ENCODE measurements at regions not wholly inside any gene's neighbourhood (a gene's known extent, or its start where the extent isn't known, plus 50 kb on each side); places are given as distances from the start of the nearest gene placed in this dataset.

DNA sequence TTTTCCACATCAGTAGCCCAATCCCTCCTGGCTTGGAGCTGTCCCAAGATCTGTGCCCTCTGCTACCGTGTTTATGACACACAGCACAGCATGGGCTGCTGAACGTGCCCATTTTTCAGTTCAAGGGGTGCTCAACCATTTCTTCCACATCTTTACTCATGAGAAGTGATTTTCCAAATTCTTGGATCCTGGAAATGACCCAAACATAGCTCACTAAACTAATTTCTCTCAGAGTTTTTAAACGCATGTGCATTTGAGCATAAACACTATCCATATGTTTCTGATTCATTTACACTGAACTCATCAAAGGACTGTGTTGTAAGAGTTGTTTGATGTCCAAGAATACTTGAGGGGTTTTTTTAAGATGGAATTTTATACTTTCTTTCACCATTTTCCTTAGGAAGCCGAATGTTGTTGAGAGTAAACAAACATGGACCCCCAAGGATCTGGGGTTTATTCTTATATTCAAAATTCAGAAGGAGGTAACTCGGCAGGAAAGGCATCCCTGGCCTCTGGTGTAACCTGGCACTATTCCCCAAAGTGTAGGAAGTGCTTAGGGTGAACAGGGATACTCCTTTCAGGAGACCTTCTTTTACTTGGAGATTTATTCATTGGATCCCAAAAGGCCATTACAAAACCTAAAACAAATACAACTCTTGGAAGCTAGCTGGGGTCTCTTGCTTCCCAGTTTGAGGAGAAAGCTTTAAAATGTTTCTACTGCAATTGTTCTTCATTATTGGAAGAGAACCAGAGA lies 215.0 kb downstream of the BMP4 start:
- no peak for DNase-seq (ENCODE audit: extremely low spot score)
- ChIA-PET POLR2A (no interaction called here), CTCF (interaction anchor here (1.3 to 1.7 kb wide), 2 partner anchors 10 to 11 kb away, joined by 3 to 4 read pairs; no protein-coding TSS in a partner anchor)
- TF ChIP-seq, protein P1, sequence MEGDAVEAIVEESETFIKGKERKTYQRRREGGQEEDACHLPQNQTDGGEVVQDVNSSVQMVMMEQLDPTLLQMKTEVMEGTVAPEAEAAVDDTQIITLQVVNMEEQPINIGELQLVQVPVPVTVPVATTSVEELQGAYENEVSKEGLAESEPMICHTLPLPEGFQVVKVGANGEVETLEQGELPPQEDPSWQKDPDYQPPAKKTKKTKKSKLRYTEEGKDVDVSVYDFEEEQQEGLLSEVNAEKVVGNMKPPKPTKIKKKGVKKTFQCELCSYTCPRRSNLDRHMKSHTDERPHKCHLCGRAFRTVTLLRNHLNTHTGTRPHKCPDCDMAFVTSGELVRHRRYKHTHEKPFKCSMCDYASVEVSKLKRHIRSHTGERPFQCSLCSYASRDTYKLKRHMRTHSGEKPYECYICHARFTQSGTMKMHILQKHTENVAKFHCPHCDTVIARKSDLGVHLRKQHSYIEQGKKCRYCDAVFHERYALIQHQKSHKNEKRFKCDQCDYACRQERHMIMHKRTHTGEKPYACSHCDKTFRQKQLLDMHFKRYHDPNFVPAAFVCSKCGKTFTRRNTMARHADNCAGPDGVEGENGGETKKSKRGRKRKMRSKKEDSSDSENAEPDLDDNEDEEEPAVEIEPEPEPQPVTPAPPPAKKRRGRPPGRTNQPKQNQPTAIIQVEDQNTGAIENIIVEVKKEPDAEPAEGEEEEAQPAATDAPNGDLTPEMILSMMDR (IDR thresholded peaks at IDR 0.05; ENCODE audit: control extremely low read depth, extremely low read depth, low read depth, missing control alignments), result no peak

DNA sequence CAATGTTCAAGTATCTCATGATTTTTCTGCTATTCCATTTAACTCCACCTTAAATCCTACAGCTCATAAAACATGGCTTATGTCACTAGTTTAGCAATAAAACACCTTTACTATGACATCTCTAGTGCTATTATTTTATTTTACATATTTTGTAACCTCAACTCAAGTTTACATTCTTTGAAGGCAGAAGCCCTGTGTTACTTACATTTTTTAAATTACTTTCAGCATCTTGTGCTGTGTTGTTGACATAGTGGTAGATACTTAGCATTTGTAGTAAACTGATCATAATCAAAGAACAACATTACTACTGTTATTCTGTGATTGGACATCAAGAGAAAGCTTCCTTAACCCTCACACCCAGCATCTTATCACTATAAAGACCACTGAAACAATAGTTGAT lies 216.1 kb downstream of the BMP4 start:
- DNase-seq (ENCODE audit: extremely low spot score), result no peak
- ChIA-PET CTCF (interaction anchor here (2.9 kb wide), 1 partner anchor 15 kb away, joined by 6 read pairs; no protein-coding TSS in a partner anchor), POLR2A (no interaction called here)
- TF ChIP-seq, protein P1 (IDR thresholded peaks at IDR 0.05; ENCODE audit: control extremely low read depth, extremely low read depth, low read depth, missing control alignments), result no peak

- TF ChIP-seq, protein P1 (IDR thresholded peaks at IDR 0.05; ENCODE audit: control extremely low read depth, extremely low read depth, low read depth, missing control alignments), result no peak
- CTCF ChIA-PET, result interaction anchor here (1.2 to 1.7 kb wide), 2 partner anchors 13 to 17 kb away, joined by 5 read pairs; no protein-coding TSS in a partner anchor
- no peak for DNase-seq (ENCODE audit: extremely low spot score)
- POLR2A ChIA-PET, result no interaction called here
Measured at GRCh38 chr14:53735916-53736315, 220.7 kb downstream of the BMP4 start.

DNA sequence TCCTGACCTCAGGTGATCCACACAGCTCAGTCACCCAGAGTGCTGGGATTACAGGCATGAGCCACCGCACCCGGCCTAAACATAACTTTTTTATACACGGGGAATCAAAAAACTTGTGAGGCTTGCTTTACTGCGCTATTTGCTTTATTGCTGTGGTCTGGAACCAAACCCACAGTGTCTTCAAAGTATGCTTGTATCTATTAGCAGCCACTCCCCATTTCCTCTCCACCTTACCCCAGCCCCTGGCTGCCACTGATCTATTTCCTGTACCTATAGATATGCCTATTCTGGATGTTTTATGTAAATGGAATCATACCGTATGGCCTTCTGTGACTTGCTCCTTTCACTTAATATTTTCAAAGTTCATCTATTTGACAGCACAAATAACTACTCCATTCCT lies 233.4 kb downstream of the BMP4 start:
- CTCF ChIA-PET, result interaction anchor here (1.3 kb wide), 1 partner anchor 12 kb away, joined by 3 read pairs; no protein-coding TSS in a partner anchor
- TF ChIP-seq, protein P1 (IDR thresholded peaks at IDR 0.05; ENCODE audit: control extremely low read depth, extremely low read depth, low read depth, missing control alignments), result no peak
- DNase-seq (ENCODE audit: extremely low spot score), result no peak
- POLR2A ChIA-PET, result no interaction called here

DNA sequence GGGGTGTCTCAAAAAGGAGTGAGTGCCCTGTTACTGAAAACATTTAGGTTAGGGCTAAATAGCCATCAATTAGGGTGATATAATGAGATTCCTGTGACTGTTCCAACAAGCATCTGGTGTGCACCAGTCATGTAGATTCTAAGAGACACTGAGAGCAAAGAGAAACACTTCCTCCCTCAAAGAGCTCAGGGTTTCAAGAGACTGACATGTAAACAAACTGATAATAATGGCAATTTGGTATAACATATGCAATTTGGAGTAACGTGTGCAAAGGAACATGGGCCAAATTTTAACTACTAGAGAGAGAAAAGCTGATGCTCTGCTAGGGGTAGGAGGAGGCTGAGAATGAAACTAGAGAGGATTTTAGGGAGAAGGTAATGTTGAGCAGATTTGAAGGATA lies 237.1 kb downstream of the BMP4 start:
- ChIA-PET POLR2A (no interaction called here), CTCF (no interaction called here)
- TF ChIP-seq, protein P1 (IDR thresholded peaks at IDR 0.05; ENCODE audit: control extremely low read depth, extremely low read depth, low read depth, missing control alignments), result no peak
- no peak for DNase-seq (ENCODE audit: extremely low spot score)

GRCh38 chr14:53716578-53716977 lies 240.0 kb downstream of the BMP4 start:
- DNase-seq (ENCODE audit: extremely low spot score), result no peak
- CTCF ChIA-PET, result interaction anchor here (1.1 kb wide), 1 partner anchor 13 kb away, joined by 3 read pairs; no protein-coding TSS in a partner anchor
- POLR2A ChIA-PET, result no interaction called here
- TF ChIP-seq, protein P1 (IDR thresholded peaks at IDR 0.05; ENCODE audit: control extremely low read depth, extremely low read depth, low read depth, missing control alignments), result no peak

Measured in GM10248 (cell line).